UCSD-AML1 (cell line): ENCODE measurements at regions not wholly inside any gene's neighbourhood (a gene's known extent, or its start where the extent isn't known, plus 50 kb on each side); places are given as distances from the start of the nearest gene placed in this dataset.
"Not testable (repeated sequence)": the region's sequence is repeated elsewhere in the genome, so short reads cannot be mapped to it uniquely, and the experiment has no call there.

Experiments used
- DNase-seq: peaks from one replicate; lab custom pipeline; 2025; ENCODE audit not compliant: unreplicated experiment; lab: John Stamatoyannopoulos, UW

DNA sequence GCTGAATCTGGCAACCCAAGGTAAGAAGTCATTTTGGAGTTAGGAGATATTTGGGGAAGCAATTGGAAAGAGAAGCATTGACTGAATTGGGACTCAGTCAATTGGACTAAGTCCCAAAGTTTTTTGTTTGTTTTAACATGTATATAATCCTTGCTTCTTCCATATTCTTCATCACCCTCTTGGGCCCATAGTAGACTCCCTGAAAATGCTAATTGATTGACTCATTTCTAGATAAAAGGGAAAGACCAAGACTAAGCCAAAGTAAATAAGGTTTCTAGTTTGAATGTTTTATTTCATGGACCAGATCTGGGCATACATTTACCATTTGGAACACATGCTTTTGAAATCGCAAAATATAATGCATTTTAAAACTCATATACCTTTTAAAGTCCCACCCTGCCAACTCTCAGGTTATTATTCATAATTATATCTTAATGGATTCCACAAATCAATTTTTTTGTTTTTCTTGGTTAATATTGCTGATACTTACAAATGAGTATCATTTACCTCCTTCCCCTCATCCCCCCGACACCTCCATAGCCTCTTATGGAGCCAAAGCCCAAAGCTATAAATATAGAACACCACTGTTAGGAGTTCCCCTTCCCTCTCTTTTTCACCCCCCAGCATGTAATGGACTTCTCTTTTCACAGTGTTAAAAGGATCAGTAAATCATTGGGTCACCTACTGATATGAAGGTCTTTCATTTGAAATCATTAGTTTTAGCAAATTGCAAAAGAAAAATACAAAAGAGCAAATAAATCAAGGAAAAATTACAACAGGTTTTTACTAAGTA, 674.0 kb upstream of the SOX9 start:
- no peak for DNase-seq

DNA sequence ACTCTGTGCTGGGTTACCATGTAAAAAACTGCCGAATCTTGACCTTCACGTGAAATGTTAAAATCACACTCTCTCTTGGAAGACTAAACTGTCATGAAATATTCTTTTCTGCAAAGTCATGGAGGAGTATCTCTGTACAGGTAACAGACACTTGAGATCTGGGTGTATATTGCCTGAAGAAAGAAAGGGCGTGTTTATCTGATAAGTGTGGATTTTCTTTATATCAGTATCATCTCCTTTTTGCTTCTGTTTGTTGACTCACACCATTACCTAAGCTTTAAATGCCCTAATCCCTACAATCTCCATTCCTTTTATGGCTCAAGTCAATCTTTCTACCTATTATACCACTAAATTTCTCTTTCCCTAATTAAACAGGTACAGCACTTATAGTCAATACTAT, 673.2 kb upstream of the SOX9 start:
- no peak for DNase-seq

DNA sequence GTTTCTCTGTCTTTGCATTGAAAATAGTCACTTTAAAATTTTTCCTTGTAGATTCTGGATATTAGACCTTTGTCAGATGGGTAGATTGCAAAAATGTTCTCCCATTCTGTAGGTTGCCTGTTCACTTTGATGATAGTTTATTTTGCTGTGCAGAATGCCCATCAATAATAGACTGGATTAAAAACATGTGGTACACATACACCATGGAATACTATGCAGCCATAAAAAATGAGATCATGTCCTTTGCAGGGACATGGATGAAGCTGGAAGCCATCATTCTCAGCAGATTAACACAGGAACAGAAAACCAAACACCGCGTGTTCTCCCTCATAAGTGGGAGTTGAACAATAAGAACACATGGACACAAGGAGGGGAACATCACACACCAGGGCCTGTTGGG, 670.2 kb upstream of the SOX9 start:
- DNase-seq = not testable (repeated sequence)

- no peak for DNase-seq
Observed at GRCh38 chr17:71453876-71454422, 666.9 kb upstream of the SOX9 start.

DNA sequence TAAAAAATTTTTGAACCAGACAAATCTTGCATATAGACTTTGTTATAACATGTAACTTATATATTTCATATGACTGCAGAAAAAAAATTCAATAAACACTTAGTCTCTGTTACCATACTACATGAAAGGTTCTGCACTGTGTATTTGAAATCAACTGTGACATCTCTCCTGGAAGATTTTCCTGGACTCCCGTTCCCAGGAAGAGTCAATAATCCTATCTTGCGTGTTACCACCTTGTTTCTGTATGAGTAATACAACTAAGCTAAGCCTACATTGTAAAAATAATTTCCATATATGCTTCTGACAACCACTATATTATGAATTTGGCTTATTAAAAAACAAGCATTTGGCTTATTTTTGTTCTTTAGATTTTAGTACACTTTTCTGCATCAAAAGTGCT, 665.6 kb upstream of the SOX9 start:
- no peak for DNase-seq

DNA sequence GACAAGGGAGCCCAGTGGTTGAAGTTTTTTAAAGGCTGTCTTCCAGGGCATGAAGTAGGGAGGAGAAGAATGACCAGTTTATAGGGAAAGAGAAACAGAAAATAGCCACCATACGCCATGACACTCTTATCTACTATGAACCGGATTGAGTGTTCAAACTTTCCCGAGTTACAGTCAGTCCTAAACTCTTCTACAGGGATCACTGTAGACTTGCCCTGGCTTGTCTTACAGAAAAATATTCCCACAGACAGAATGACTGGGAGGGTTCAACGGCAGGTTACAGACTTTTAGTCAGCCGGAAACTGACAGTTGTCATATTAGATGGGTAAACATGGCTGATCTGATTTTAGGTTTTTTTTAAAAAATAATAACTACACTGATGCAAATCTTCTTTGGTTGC, 662.5 kb upstream of the SOX9 start:
- DNase-seq = no peak

GRCh38 chr17:71460943-71461342, 659.9 kb upstream of the SOX9 start:
- no peak for DNase-seq

DNA sequence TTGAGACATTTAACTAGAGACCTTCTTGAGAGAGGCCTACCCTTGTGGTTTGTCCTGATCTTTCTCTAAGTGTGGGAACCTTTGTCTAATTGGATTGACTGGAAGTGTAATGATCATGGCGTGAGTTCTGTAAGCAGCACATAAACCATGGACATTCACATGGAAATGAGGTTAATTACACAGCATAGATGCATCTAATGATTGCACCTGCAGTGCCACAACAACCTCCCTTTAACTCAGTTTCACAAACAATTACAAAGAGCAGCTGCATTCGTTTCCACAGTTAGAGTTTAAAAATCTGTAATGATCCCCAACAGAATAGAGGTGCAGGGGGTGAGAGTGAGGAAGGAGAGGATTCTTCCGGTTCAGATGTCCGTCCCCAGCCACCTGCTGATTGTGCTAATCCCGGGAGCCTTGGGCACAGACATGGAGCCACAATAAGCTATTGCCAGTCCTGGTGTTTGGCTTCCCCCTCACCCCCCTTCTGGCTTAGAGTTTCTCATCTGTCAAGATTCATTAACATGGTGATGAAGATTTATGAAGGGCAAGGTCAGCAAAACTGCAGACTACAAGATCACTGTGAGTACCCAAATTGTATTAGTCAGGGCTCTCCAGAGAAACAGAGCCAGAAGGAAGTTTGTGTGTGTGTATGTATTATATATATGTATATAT, 659.2 kb upstream of the SOX9 start:
- no peak for DNase-seq

DNA sequence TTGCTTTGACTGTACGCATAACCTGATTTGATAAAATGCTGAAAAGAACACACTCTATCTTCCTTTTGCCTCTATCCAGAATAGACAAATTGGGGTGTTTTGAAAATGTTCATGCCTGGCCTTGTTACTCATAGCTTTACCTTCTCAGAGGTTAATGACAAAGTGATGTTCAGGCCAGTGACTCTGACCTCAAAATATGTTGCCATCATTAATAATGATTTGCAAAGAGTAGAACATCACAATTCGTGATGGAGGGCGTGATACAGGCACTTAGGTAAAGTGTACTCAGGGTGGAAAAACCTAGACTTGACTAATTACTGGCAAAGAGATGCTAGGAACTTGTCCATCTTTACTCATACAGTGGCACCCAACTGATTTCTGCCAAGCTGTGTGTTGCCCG, 656.6 kb upstream of the SOX9 start:
- DNase-seq = no peak

DNA sequence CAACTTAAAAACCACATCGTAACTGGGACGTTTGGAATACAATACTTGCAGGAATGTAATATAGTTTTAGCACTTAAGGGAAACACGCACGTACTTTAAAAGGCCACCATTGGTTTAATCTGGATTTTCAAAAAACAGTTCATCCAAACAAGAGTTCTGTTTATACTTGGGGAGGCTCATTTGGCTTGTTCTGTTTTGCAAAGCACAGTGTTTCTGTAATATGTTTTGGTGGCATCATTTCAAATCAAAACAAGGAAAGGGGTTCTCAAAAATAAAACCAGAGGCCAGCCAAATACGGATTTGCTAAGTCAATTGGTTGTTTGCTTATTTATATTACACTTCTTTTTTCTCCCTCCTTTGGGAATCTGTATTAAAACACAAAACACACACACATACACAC, 656.1 kb upstream of the SOX9 start:
- no peak for DNase-seq

DNA sequence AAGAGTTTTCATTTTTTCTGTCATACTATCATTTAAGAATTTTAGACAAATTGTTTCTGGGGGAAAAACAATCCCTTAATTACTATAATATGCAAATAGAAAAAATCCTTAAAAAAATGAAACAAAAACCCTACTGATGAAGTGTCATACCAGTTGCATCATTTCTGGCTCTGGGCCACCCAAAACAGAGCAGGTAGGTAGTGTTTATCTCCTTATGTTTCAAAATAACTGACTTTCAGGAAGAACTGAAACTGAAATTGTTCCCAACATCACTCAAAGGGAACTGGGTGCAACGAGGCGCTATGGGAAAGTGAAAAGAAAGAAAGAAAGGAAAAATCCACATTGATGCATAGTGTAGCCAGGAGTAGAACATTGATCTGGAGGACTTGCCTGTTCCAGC, 653.1 kb upstream of the SOX9 start:
- DNase-seq = no peak

DNA sequence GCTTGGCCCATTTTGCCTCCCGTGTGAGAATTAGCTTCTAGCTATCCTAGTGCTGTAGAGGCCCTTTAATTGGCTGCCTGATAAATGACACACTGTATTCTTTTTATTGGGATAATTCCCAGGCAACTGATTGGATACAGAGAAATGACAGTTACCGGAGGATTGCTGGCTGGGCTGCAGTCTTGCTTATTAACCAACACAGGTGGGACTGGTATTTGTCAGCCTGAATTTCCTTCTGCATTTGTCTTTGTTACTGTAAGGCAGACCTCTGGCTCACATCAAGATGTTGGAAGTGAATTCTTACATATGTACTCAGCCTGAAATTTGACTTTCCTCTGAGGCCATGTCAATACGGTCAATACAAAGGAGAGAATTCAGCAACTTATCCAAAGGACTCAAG, 650.8 kb upstream of the SOX9 start:
- DNase-seq = no peak

- no peak for DNase-seq
Observed at GRCh38 chr17:71472809-71473789, 647.7 kb upstream of the SOX9 start.

DNA sequence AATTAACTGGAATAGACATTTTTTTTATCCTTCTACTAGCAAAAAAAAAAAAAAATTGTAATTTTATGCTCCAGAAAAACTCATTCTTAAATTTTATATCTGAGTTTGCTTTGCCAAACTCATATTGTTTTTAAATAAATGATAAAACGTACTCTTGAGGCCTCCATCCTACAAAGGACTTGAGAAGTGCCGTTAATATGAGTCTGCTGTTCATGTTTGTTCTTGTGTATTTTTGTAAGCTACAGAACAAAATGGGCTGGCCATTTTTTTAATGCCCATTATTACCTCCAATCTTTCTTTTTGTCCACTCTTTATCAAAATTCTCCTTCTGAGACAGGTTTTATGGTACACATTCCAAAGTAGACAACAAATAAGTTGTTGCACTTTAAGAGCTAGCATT, 643.5 kb upstream of the SOX9 start:
- no peak for DNase-seq

GRCh38 chr17:71480099-71480498, 640.7 kb upstream of the SOX9 start:
- DNase-seq = no peak

- DNase-seq = no peak
Observed at GRCh38 chr17:71482625-71483024, 638.2 kb upstream of the SOX9 start.

DNA sequence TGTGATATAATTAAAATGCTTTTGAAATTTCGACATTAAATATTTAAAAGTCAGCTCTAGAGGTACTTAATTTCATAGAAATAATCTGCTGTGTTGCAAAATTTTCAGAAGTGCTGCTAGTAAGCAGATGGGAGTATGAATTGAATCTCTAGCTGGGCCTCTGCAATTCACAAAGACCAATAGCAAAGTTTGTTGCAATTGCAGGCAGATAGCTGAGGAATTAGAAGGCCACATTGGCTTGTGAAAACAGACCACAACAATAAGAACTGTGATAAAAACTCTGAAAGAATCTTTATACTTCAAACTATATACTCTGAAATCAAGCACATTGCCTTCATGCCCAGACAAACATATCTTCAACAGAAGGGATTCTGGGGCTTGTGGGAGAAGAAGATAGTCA, 636.3 kb upstream of the SOX9 start:
- DNase-seq = no peak

- DNase-seq = no peak
Observed at GRCh38 chr17:71485426-71485825, 635.4 kb upstream of the SOX9 start.

GRCh38 chr17:71486261-71486660, 634.6 kb upstream of the SOX9 start:
- no peak for DNase-seq

GRCh38 chr17:71488851-71489250, 632.0 kb upstream of the SOX9 start:
- DNase-seq = no peak
